Breast epithelium (tissue), 4 donors: ENCODE measurements at regions not wholly inside any gene's neighbourhood (a gene's known extent, or its start where the extent isn't known, plus 50 kb on each side); places are given as distances from the start of the nearest gene placed in this dataset.

Source experiments
- DNase-seq, 2 donors: peaks; one replicate each; pipeline ENCODE4 v3.0.0-alpha.2; 2019; ENCODE audit warnings: low spot score in 2 of 2
- H3K27ac ChIP-seq, 2 donors: fragments of 200-600 bp; sonication (generic) in 1 of 2; one replicate each; pipeline ENCODE4 v1.5.1; 2016 to 2019; ENCODE audit warnings: mild to moderate bottlenecking in 1 of 2
- H3K27me3 ChIP-seq, 2 donors: fragments of 200-600 bp; sonication (generic) in 1 of 2; one replicate each; pipeline versions ENCODE4 v1.5.1 to v1.6.0; 2017 to 2019; ENCODE audit warnings: control low read depth in 1 of 2, mild to moderate bottlenecking in 1 of 2
- H3K36me3 ChIP-seq: fragments of 200-600 bp; one replicate; pipeline ENCODE4 v1.5.1; 2019
- H3K4me1 ChIP-seq, 2 donors: fragments of 200-600 bp; sonication (generic); one replicate each; pipeline ENCODE4 v1.5.1; 2016 to 2019; ENCODE audit warnings: control low read depth in 1 of 2
- H3K4me3 ChIP-seq, 3 donors: fragments of 200-600 bp; sonication (generic); 1 replicate in 2 of 3; 2 replicates in 1 of 3; pipeline ENCODE4 v1.5.1; 2016 to 2019; ENCODE audit warnings: mild to moderate bottlenecking in 3 of 3, moderate library complexity in 2 of 3
- H3K9me3 ChIP-seq, 2 donors: fragments of 200-600 bp; sonication (generic) in 1 of 2; one replicate each; pipeline ENCODE4 v1.5.1; 2016 to 2019; ENCODE audit warnings: control low read depth in 1 of 2
- CTCF ChIP-seq, 3 donors: fragments of 450-650 bp; IDR thresholded peaks; one replicate each; pipeline ENCODE4 v1.5.1; 2016 to 2017; ENCODE audit warnings: antibody characterized with exemption in 3 of 3, mild to moderate bottlenecking in 3 of 3, moderate library complexity in 3 of 3
- POLR2A ChIP-seq: fragments of 450-650 bp; IDR thresholded peaks from one replicate; pipeline ENCODE4 v1.6.1; 2016; ENCODE audit warnings: antibody characterized with exemption, mild to moderate bottlenecking, moderate library complexity
- POLR2AphosphoS5 ChIP-seq, 3 donors: sonication (generic); formaldehyde crosslinking; IDR thresholded peaks; one replicate each; pipeline ENCODE4 v1.6.1; 2017; ENCODE audit warnings: antibody characterized with exemption in 3 of 3
- intact Hi-C: fragments of 100-400 bp; cut with DNase I; formaldehyde crosslinking; loops from one replicate; pipeline ENCODE4 v1.15.1; 2023; ENCODE audit warnings: low total_unique reads

- intact Hi-C loops, result no loop called here
- Histone ChIP-seq H3K27ac (no peak overlapping the region), H3K36me3 (no peaks in the 10 kb centered on the region), H3K27me3 (no peaks in the 10 kb centered on the region), H3K9me3 (no peaks in the 10 kb centered on the region), H3K4me1 (no peaks in the 10 kb centered on the region), H3K4me3 (no peak overlapping the region)
- DNase-seq, result no peak
- TF ChIP-seq POLR2AphosphoS5 (IDR thresholded peaks at IDR 0.05), result no peak
- no peak for TF ChIP-seq POLR2A
- TF ChIP-seq CTCF (IDR thresholded peaks at IDR 0.05), result no peak
Measured at GRCh38 chr5:129363991-129364390, 96.1 kb upstream of the ADAMTS19 start.

DNA sequence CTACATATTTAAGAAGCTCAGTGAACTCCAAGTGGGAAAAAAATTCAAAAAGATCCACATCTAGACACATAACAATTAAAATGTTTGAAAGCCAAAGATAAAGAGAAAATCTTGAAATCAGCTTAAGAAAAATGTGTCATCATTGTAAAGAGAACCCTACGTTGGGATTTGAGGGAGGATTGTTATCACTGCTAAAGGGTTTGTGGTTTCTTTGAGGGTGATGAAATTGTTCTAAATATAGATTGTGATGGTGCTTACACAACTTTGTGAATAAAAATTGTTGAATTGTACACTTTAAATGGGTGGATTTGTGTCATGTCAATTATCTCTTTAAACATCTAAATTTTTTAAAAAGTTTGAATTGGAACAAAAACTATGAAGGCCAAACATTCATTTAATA lies 92.2 kb upstream of the ADAMTS19 start:
- Histone ChIP-seq H3K4me3 (no peak overlapping the region), H3K4me1 (no peaks in the 10 kb centered on the region), H3K27me3 (no peaks in the 10 kb centered on the region), H3K36me3 (no peaks in the 10 kb centered on the region), H3K9me3 (no peaks in the 10 kb centered on the region), H3K27ac (no peak overlapping the region)
- TF ChIP-seq CTCF (IDR thresholded peaks at IDR 0.05), result no peak
- no peak for TF ChIP-seq POLR2AphosphoS5 (IDR thresholded peaks at IDR 0.05)
- no peak for TF ChIP-seq POLR2A
- intact Hi-C loops, result no loop called here
- no peak for DNase-seq

GRCh38 chr5:129372025-129372424 lies 88.1 kb upstream of the ADAMTS19 start:
- intact Hi-C loops, result no loop called here
- Histone ChIP-seq H3K36me3 (no peaks in the 10 kb centered on the region), H3K4me3 (no peak overlapping the region), H3K27ac (no peak overlapping the region), H3K27me3 (no peaks in the 10 kb centered on the region), H3K4me1 (no peaks in the 10 kb centered on the region), H3K9me3 (no peaks in the 10 kb centered on the region)
- DNase-seq, result no peak
- TF ChIP-seq POLR2A (no peak), CTCF (IDR thresholded peaks at IDR 0.05) (no peak)

DNA sequence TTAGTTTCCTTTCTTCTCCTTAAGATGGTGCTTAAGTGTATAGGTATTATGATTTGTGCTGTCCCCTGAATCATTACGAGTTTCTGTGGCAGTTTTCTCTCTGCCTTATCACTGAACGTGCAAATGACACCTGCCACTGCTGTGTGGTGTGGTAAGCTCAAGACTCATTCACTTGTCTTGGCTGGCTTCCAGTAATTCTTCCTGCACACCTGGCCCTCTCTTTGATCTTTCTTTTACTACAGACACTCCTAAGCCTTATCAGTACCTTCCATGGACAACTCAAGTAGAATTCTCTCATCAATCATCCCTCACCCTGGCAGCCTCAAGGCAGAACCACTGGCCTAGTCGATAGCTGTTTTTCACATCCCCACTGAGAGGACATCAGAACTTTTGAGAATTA lies 82.6 kb upstream of the ADAMTS19 start:
- DNase-seq, result no peak
- Histone ChIP-seq H3K4me1 (no peaks in the 10 kb centered on the region), H3K36me3 (no peaks in the 10 kb centered on the region), H3K4me3 (no peak overlapping the region), H3K9me3 (no peaks in the 10 kb centered on the region), H3K27ac (no peak overlapping the region), H3K27me3 (no peaks in the 10 kb centered on the region)
- TF ChIP-seq CTCF (IDR thresholded peaks at IDR 0.05) (no peak), POLR2AphosphoS5 (IDR thresholded peaks at IDR 0.05) (no peak), POLR2A (no peak)
- intact Hi-C loops, result loop anchor here (2.0 kb wide), 1 partner anchor 31 kb away; no protein-coding TSS in a partner anchor

DNA sequence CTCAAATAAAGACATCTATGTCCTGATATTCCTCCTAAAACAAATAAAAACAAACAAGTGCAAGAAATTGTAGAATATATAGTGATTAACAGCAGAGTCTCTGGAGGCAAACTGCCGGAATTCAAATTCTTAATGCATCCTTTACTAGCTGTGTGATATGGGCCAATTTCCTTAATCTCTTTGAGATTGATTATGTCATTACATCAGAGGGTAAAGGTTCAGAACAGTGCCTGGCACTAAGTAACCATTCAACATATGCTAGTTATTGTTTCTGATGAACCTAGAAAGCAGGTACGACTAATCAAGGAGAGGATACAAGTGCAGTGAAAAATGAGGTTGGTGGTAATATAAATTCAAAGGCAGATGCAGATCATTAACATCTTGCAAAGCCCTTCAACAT lies 81.1 kb upstream of the ADAMTS19 start:
- Histone ChIP-seq H3K9me3 (no peaks in the 10 kb centered on the region), H3K27ac (no peak overlapping the region), H3K4me3 (no peak overlapping the region), H3K36me3 (no peaks in the 10 kb centered on the region), H3K4me1 (no peaks in the 10 kb centered on the region), H3K27me3 (no peaks in the 10 kb centered on the region)
- DNase-seq, result no peak
- TF ChIP-seq POLR2A (no peak), CTCF (IDR thresholded peaks at IDR 0.05) (no peak), POLR2AphosphoS5 (IDR thresholded peaks at IDR 0.05) (no peak)
- intact Hi-C loops, result no loop called here
